PFSK-1 (cell line): ENCODE measurements at regions not wholly inside any gene's neighbourhood (a gene's known extent, or its start where the extent isn't known, plus 50 kb on each side); places are given as distances from the start of the nearest gene placed in this dataset.

Experiments used
- POLR2AphosphoS5 ChIP-seq: IDR thresholded peaks from 2 replicates; pipeline ENCODE4 v1.6.1; 2012; ENCODE audit warnings: low read depth, mild to moderate bottlenecking, control low read depth, low read length, moderate library complexity
- SIN3A ChIP-seq: IDR thresholded peaks from 2 replicates; pipeline ENCODE4 v1.6.1; 2012; ENCODE audit warnings: mild to moderate bottlenecking, low read length, moderate library complexity, borderline replicate concordance; ENCODE audit not compliant: insufficient read depth
- TAF1 ChIP-seq: IDR thresholded peaks from 2 replicates; pipeline ENCODE4 v1.6.1; 2012; ENCODE audit warnings: low read length, control low read depth, borderline replicate concordance; ENCODE audit not compliant: insufficient read depth
- TF ChIP-seq, protein P1 (sequence below), 2 experiments: IDR thresholded peaks; 2 replicates each; pipeline versions ENCODE4 v1.6.1 to v1.8.0; 2011 to 2012; ENCODE audit warnings: low read depth in 2 of 2, low read length in 2 of 2, control low read depth in 1 of 2, inconsistent platforms in 1 of 2, mild to moderate bottlenecking in 1 of 2, moderate library complexity in 1 of 2; ENCODE audit not compliant: insufficient read depth in 1 of 2

DNA sequence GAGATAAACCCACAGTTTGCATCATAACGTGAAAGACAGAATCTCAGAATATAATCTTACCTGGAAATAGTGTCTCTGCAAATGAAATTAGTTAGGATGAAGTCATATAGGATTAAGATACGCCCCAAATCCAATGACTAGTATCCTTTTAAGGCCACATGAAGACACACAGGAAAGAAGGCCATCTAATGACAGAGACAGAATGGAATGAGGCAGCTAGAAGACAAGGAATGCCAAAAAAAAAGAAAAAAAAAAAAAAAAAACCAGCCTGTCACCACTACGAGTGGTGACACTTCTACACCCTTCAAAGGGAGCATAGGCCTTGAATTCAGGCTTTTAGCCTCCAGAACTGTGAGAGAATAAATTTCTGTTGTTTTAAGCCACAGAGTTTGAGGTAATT, 82.9 kb downstream of the HYCC1 start:
- TF ChIP-seq, protein P1, sequence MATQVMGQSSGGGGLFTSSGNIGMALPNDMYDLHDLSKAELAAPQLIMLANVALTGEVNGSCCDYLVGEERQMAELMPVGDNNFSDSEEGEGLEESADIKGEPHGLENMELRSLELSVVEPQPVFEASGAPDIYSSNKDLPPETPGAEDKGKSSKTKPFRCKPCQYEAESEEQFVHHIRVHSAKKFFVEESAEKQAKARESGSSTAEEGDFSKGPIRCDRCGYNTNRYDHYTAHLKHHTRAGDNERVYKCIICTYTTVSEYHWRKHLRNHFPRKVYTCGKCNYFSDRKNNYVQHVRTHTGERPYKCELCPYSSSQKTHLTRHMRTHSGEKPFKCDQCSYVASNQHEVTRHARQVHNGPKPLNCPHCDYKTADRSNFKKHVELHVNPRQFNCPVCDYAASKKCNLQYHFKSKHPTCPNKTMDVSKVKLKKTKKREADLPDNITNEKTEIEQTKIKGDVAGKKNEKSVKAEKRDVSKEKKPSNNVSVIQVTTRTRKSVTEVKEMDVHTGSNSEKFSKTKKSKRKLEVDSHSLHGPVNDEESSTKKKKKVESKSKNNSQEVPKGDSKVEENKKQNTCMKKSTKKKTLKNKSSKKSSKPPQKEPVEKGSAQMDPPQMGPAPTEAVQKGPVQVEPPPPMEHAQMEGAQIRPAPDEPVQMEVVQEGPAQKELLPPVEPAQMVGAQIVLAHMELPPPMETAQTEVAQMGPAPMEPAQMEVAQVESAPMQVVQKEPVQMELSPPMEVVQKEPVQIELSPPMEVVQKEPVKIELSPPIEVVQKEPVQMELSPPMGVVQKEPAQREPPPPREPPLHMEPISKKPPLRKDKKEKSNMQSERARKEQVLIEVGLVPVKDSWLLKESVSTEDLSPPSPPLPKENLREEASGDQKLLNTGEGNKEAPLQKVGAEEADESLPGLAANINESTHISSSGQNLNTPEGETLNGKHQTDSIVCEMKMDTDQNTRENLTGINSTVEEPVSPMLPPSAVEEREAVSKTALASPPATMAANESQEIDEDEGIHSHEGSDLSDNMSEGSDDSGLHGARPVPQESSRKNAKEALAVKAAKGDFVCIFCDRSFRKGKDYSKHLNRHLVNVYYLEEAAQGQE (IDR thresholded peaks at IDR 0.05; ENCODE audit: insufficient read depth in 1 of 2, low read depth in 2 of 2, low read length in 2 of 2) = no peak
- TF ChIP-seq POLR2AphosphoS5 = no peak
- TF ChIP-seq SIN3A = no peak
- TF ChIP-seq TAF1 = no peak
